Parathyroid adenoma (tissue), 2 donors: ENCODE measurements at regions not wholly inside any gene's neighbourhood (a gene's known extent, or its start where the extent isn't known, plus 50 kb on each side); places are given as distances from the start of the nearest gene placed in this dataset.

Source experiments
- H2AFZ ChIP-seq: fragments of 300-600 bp; sonication (generic); one replicate; pipeline ENCODE4 v1.7.0; 2017; ENCODE audit warnings: antibody characterized with exemption, mild to moderate bottlenecking
- H3K27ac ChIP-seq: fragments of 300-600 bp; sonication (generic); one replicate; pipeline ENCODE4 v1.7.0; 2017
- H3K27me3 ChIP-seq: fragments of 300-600 bp; sonication (generic); one replicate; pipeline ENCODE4 v1.7.0; 2017; ENCODE audit warnings: low read length; ENCODE audit not compliant: control insufficient read depth, insufficient read depth
- H3K36me3 ChIP-seq: fragments of 300-600 bp; sonication (generic); one replicate; pipeline ENCODE4 v1.7.0; 2017; ENCODE audit warnings: low read length; ENCODE audit not compliant: control insufficient read depth, insufficient read depth
- H3K4me1 ChIP-seq: fragments of 300-600 bp; sonication (generic); one replicate; pipeline ENCODE4 v1.7.0; 2017; ENCODE audit warnings: control low read depth
- H3K4me2 ChIP-seq: fragments of 300-600 bp; sonication (generic); one replicate; pipeline ENCODE4 v1.7.0; 2017; ENCODE audit warnings: low read length
- H3K4me3 ChIP-seq: fragments of 300-600 bp; sonication (generic); one replicate; pipeline ENCODE4 v1.7.0; 2017; ENCODE audit warnings: low read depth, low read length
- H3K79me2 ChIP-seq: fragments of 300-600 bp; sonication (generic); one replicate; pipeline ENCODE4 v1.7.0; 2017; ENCODE audit warnings: control low read depth
- H3K9ac ChIP-seq: fragments of 300-600 bp; sonication (generic); one replicate; pipeline ENCODE4 v1.7.0; 2017; ENCODE audit warnings: mild to moderate bottlenecking
- H3K9me3 ChIP-seq: fragments of 300-600 bp; sonication (generic); one replicate; pipeline ENCODE4 v1.7.0; 2017; ENCODE audit warnings: low read length; ENCODE audit not compliant: control insufficient read depth
- TF ChIP-seq, protein P1 (sequence below): fragments of 300-600 bp; sonication (generic); IDR thresholded peaks from one replicate; pipeline ENCODE4 v1.7.0; 2017; ENCODE audit warnings: antibody characterized with exemption, mild to moderate bottlenecking
- donor health status: primary hyperparathyroidism.

DNA sequence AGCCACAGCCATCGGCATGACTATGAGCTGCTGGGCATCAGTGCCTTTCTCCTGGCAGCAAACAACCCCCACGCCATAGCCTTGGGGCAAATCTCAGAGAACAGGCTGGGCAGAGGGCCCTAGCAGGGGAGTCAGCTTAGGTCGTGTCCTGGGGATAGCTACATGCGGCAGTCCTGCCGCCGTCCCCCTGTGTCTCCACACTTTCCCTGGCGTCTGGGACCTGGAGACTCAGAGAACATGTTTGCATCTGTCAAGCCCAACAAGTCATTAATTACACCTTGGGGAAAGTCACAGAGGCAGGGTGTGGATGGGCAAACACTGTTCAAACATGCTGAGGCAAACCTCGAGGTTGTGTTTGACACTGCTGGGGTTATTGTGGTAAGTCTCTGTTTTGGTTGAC, 123.6 kb downstream of the C5orf15 start:
- Histone ChIP-seq H3K9ac (no peak overlapping the region), H3K9me3 (no peaks in the 10 kb centered on the region), H3K27ac (no peak overlapping the region)

DNA sequence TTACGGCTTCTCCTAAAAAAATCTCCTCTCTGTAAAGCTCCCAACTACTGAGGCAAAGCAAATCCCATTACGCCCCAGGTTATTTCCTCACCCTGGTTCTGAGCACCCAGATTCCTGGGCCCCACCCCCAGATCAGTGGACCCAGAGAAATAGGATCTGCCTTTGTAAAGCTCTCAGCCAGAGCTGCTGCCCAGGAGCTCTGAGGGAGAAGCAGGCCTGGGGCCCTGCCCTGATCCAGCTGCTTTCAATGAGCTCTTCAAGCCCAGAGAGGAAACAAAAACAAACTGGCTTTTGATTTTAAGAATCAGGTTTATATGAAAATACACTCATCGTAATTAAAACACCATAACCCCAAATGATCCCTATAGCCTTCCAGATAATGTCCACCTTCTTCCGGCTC, 124.5 kb downstream of the C5orf15 start:
- no peaks in the 10 kb centered on the region for H3K79me2 ChIP-seq
- no peak overlapping the region for H2AFZ ChIP-seq
- no peak overlapping the region for H3K9ac ChIP-seq
- no peaks in the 10 kb centered on the region for H3K9me3 ChIP-seq
- H3K36me3 ChIP-seq: no peaks in the 10 kb centered on the region
- no peak overlapping the region for H3K4me2 ChIP-seq
- no peaks in the 10 kb centered on the region for H3K4me1 ChIP-seq
- no peak overlapping the region for H3K4me3 ChIP-seq
- TF ChIP-seq, protein P1, sequence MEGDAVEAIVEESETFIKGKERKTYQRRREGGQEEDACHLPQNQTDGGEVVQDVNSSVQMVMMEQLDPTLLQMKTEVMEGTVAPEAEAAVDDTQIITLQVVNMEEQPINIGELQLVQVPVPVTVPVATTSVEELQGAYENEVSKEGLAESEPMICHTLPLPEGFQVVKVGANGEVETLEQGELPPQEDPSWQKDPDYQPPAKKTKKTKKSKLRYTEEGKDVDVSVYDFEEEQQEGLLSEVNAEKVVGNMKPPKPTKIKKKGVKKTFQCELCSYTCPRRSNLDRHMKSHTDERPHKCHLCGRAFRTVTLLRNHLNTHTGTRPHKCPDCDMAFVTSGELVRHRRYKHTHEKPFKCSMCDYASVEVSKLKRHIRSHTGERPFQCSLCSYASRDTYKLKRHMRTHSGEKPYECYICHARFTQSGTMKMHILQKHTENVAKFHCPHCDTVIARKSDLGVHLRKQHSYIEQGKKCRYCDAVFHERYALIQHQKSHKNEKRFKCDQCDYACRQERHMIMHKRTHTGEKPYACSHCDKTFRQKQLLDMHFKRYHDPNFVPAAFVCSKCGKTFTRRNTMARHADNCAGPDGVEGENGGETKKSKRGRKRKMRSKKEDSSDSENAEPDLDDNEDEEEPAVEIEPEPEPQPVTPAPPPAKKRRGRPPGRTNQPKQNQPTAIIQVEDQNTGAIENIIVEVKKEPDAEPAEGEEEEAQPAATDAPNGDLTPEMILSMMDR: no peak
- no peaks in the 10 kb centered on the region for H3K27me3 ChIP-seq
- H3K27ac ChIP-seq: no peak overlapping the region

More for the DNA sequence above, 123.6 kb downstream of the C5orf15 start:
- H3K27me3 ChIP-seq: no peaks in the 10 kb centered on the region
- no peaks in the 10 kb centered on the region for H3K4me1 ChIP-seq
- H3K4me3 ChIP-seq: no peak overlapping the region
- no peak overlapping the region for H3K4me2 ChIP-seq
- H3K36me3 ChIP-seq: no peaks in the 10 kb centered on the region
- no peak overlapping the region for H2AFZ ChIP-seq
- no peaks in the 10 kb centered on the region for H3K79me2 ChIP-seq
- TF ChIP-seq, protein P1: no peak

DNA sequence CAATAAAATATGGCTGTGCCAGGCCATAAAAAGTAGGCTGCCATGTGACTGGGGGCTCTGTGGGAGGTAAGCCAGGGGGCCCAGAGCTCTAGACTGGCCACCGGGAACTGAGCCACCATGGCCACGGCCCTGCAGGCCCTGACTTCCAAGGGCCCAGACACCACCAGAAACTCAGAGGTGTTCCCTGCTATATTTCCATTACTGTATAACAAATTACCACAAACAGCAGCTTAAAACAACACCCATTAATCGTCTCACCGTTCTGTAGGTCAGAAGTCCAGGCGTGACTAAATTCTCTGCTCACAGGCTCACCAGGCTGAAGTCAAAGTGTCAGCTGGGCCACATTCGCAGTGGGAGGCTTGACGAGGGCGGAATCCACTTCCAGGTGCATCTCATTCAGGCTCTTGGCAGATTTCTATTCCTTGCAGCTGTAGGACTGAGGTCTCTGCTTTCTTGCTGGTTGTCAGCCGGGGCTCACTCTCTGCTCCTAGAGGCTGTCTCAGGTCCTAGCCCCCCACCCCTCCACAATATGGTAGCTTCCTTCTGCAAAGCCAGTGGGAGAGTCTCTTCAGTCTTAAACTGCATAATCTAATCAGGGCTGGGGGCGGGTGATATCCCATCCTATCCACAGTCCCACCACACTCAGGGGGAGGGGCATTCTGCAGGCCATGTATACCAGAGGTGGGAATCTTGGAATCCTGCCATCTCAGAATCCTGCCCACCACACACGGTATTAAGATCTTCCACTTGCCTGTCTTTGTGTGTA, 125.4 kb downstream of the C5orf15 start:
- no peaks in the 10 kb centered on the region for H3K9me3 ChIP-seq
- no peak overlapping the region for H2AFZ ChIP-seq
- no peaks in the 10 kb centered on the region for H3K4me1 ChIP-seq
- no peaks in the 10 kb centered on the region for H3K79me2 ChIP-seq
- H3K9ac ChIP-seq: no peak overlapping the region
- no peak overlapping the region for H3K4me3 ChIP-seq
- no peak overlapping the region for H3K4me2 ChIP-seq
- no peaks in the 10 kb centered on the region for H3K36me3 ChIP-seq
- no peak overlapping the region for H3K27ac ChIP-seq
- TF ChIP-seq, protein P1: no peak
- H3K27me3 ChIP-seq: no peaks in the 10 kb centered on the region

DNA sequence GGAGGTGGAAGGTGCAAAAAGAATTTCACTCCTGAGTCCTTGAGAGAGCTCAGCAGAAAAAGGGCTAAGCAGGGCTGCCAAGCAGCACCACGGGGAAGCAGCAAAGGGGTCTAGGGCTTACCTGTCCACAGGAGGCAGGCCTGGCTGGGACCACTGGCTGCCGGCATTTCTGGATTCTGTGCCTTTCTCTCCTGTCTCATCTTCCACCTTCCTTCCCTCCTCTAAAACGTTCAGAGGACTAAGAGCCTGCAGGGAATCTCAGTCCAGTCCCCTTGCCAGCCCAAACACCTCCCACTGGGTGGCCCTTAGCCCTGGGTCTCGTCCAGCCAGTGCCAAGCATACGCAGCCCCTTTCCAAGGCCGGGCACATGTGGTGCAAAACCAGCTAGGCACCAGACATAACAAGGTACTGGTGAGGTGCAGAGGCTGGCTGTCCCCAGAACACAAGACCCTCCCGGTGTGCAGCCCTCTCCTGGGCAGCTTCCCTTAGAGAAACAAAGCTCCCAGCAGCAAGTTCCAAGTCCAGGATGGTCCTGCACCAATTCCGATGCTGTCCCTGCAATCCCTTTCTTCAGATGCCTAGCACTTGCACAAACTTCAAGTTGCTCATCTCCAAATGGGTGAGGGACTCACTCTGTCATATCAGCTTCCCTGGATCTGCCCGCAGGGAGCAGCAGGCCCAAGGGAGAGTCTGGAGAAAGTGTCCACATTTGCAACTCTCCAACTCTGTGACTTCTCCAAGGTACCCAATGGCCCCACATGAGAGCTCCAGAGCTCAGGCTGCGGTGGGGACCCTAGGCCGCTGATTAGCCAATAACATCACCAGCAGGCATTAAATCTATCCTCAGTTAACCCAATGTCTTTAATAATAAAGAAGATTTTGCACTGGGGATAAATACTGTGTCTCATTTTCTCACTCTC, 126.3 kb downstream of the C5orf15 start:
- H3K4me1 ChIP-seq: no peaks in the 10 kb centered on the region
- no peaks in the 10 kb centered on the region for H3K79me2 ChIP-seq
- no peak overlapping the region for H3K4me3 ChIP-seq
- TF ChIP-seq, protein P1: no peak
- H3K9me3 ChIP-seq: no peaks in the 10 kb centered on the region
- no peaks in the 10 kb centered on the region for H3K27me3 ChIP-seq
- H3K9ac ChIP-seq: no peak overlapping the region
- H3K36me3 ChIP-seq: no peaks in the 10 kb centered on the region
- H3K4me2 ChIP-seq: no peak overlapping the region
- no peak overlapping the region for H3K27ac ChIP-seq
- no peak overlapping the region for H2AFZ ChIP-seq
